ENCODE measurements at regions not wholly inside any gene's neighbourhood (a gene's known extent, or its start where the extent isn't known, plus 50 kb on each side); places are given as distances from the start of the nearest gene placed in this dataset.

GRCh38 chr1:30287976-30288375 lies 435.4 kb downstream of the MATN1 start:
- Mint-ChIP-seq H3K36me3 (ENCODE audit: insufficient read depth, unreplicated experiment) (peaks cover 5% of the 10 kb centered on the region), H3K9me3 (ENCODE audit: unreplicated experiment) (no peaks in the 10 kb centered on the region), H3K27me3 (ENCODE audit: insufficient read depth, unreplicated experiment) (no peaks in the 10 kb centered on the region), H3K4me3 (ENCODE audit: unreplicated experiment) (no peak overlapping the region), H3K27ac (ENCODE audit: unreplicated experiment) (no peak overlapping the region), H3K4me1 (ENCODE audit: low read depth, unreplicated experiment) (no peaks in the 10 kb centered on the region)
- BruUV-seq (replicated peaks), result no TSS peak
- CTCF ChIA-PET, result no interaction called here
- DNase-seq, result no peak
- no peaks in the 10 kb centered on the region for H3K36me3 ChIP-seq (ENCODE audit: control insufficient read depth, insufficient read depth, low read length)
- TF ChIP-seq CTCF (IDR thresholded peaks at IDR 0.05; ENCODE audit: insufficient read depth in 1 of 2, low read depth in 1 of 2, low read length in 1 of 2, severe bottlenecking in 1 of 2, unreplicated experiment in 1 of 2), result no peak
- no peaks in the 10 kb centered on the region for H3K27me3 ChIP-seq (replicated peaks; ENCODE audit: control insufficient read depth, insufficient read depth, low read length)
- POLR2A ChIA-PET, result no interaction called here
- H3K4me3 ChIP-seq (ENCODE audit: low read depth, low read length), result no peak overlapping the region
- H3K4me1 ChIP-seq, result no peaks in the 10 kb centered on the region
- no peaks in the 10 kb centered on the region for H3K9me3 ChIP-seq
- intact Hi-C loops (cut with micrococcal nuclease; ENCODE audit: unreplicated experiment), result no loop called here

GRCh38 chr1:30286988-30287839 lies 436.2 kb downstream of the MATN1 start:
- Mint-ChIP-seq H3K9me3 (ENCODE audit: unreplicated experiment) (no peaks in the 10 kb centered on the region), H3K27me3 (ENCODE audit: insufficient read depth, unreplicated experiment) (no peaks in the 10 kb centered on the region), H3K27ac (ENCODE audit: unreplicated experiment) (no peak overlapping the region), H3K4me1 (ENCODE audit: low read depth, unreplicated experiment) (no peaks in the 10 kb centered on the region), H3K4me3 (ENCODE audit: unreplicated experiment) (no peak overlapping the region), H3K36me3 (ENCODE audit: insufficient read depth, unreplicated experiment) (peaks cover 5% of the 10 kb centered on the region)
- no peak for DNase-seq
- ChIA-PET POLR2A (no interaction called here), CTCF (no interaction called here)
- H3K4me1 ChIP-seq, result no peaks in the 10 kb centered on the region
- TF ChIP-seq CTCF (IDR thresholded peaks at IDR 0.05; ENCODE audit: insufficient read depth in 1 of 2, low read depth in 1 of 2, low read length in 1 of 2, severe bottlenecking in 1 of 2, unreplicated experiment in 1 of 2), result no peak
- H3K36me3 ChIP-seq (ENCODE audit: control insufficient read depth, insufficient read depth, low read length), result no peaks in the 10 kb centered on the region
- no peaks in the 10 kb centered on the region for H3K9me3 ChIP-seq
- H3K27me3 ChIP-seq (replicated peaks; ENCODE audit: control insufficient read depth, insufficient read depth, low read length), result no peaks in the 10 kb centered on the region
- intact Hi-C loops (cut with micrococcal nuclease; ENCODE audit: unreplicated experiment), result no loop called here
- no TSS peak for BruUV-seq (replicated peaks)
- H3K4me3 ChIP-seq (ENCODE audit: low read depth, low read length), result no peak overlapping the region

GRCh38 chr1:30286241-30286987 lies 437.0 kb downstream of the MATN1 start:
- no peak for DNase-seq
- intact Hi-C loops (cut with micrococcal nuclease; ENCODE audit: unreplicated experiment), result no loop called here
- no peak overlapping the region for H3K27ac Mint-ChIP-seq (ENCODE audit: unreplicated experiment)
- CTCF ChIA-PET, result no interaction called here
- Histone ChIP-seq H3K4me1 (no peaks in the 10 kb centered on the region), H3K27me3 (replicated peaks; ENCODE audit: control insufficient read depth, insufficient read depth, low read length) (no peaks in the 10 kb centered on the region), H3K4me3 (ENCODE audit: low read depth, low read length) (no peak overlapping the region), H3K36me3 (ENCODE audit: control insufficient read depth, insufficient read depth, low read length) (no peaks in the 10 kb centered on the region), H3K9me3 (no peaks in the 10 kb centered on the region)
- H3K27me3 Mint-ChIP-seq (ENCODE audit: insufficient read depth, unreplicated experiment), result no peaks in the 10 kb centered on the region
- BruUV-seq (replicated peaks), result no TSS peak
- H3K9me3 Mint-ChIP-seq (ENCODE audit: unreplicated experiment), result no peaks in the 10 kb centered on the region
- no peaks in the 10 kb centered on the region for H3K4me1 Mint-ChIP-seq (ENCODE audit: low read depth, unreplicated experiment)
- H3K36me3 Mint-ChIP-seq (ENCODE audit: insufficient read depth, unreplicated experiment), result peaks cover 5% of the 10 kb centered on the region
- POLR2A ChIA-PET, result no interaction called here
- H3K4me3 Mint-ChIP-seq (ENCODE audit: unreplicated experiment), result no peak overlapping the region
- no peak for TF ChIP-seq CTCF (IDR thresholded peaks at IDR 0.05; ENCODE audit: insufficient read depth in 1 of 2, low read depth in 1 of 2, low read length in 1 of 2, severe bottlenecking in 1 of 2, unreplicated experiment in 1 of 2)
